ENCODE measurements at regions not wholly inside any gene's neighbourhood (a gene's known extent, or its start where the extent isn't known, plus 50 kb on each side); places are given as distances from the start of the nearest gene placed in this dataset.

DNA sequence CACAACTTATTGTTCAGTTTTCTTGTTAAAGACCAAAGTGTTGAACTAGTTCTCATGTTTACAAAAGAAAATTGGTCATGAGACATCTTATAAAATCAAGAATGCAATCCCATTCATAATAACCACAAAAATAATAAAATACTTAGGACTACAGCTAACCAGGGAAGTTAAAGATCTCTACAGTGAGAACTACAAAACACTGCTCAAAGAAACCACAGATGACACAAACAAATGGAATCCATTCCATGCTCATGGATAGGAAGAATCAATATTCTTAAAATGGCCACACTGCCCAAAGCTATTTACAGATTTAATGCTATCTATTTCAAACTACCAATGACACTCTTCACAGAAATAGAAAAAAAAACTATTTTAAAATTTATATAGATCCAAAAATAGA, 1354.8 kb upstream of the CDH2 start (continued):
- TF ChIP-seq ATF7-NPFF (CRISPR knock-in tag; IDR thresholded peaks at IDR 0.05; ENCODE audit: low read depth) = no peak

- ATAC-seq (no peak), FAIRE-seq (no peak), DNase-seq (ENCODE audit: low spot score) (no peak)
- in situ Hi-C loops (cut with HindIII; ENCODE audit: extremely low pct_ligation_motif_present, low pct_unique_long_range_greater_than_20kb) = no loop called here
- Histone ChIP-seq H4K20me1 (ENCODE audit: insufficient read depth, low read length) (no peaks in the 10 kb centered on the region), H3K9ac (ENCODE audit: insufficient read depth, low read depth, low read length) (no peak overlapping the region), H2AFZ (ENCODE audit: low read length) (no peak overlapping the region), H3K4me2 (ENCODE audit: low read depth, low read length) (no peak overlapping the region), H3K4me1 (ENCODE audit: insufficient read depth, low read length) (no peaks in the 10 kb centered on the region), H3K9me3 (ENCODE audit: low read length) (no peaks in the 10 kb centered on the region), H3K4me3 (replicated peaks in 1 of 3; ENCODE audit: insufficient read depth in 1 of 3, low read depth in 2 of 3, low read length in 3 of 3) (no peak overlapping the region), H3K27ac (ENCODE audit: extremely low read length, insufficient read depth, low read length) (no peak overlapping the region), H3K27me3 (ENCODE audit: control insufficient read depth in 1 of 2, insufficient read depth in 2 of 2, low read length in 2 of 2) (no peaks in the 10 kb centered on the region), H3K79me2 (ENCODE audit: insufficient read depth, low read length) (no peaks in the 10 kb centered on the region), H3K36me3 (replicated peaks in 1 of 2; ENCODE audit: control insufficient read depth in 1 of 2, insufficient read depth in 2 of 2, low read length in 2 of 2) (no peaks in the 10 kb centered on the region)
- intact Hi-C loops (cut with micrococcal nuclease; ENCODE audit: unreplicated experiment) = no loop called here
- WGBS (ENCODE audit: low lambda C conversion rate) = 1% methylated on average over 3 of the region's 3 CpGs
- BruUV-seq (replicated peaks) = no TSS peak
- ChIA-PET POLR2A (no interaction called here), CTCF (ENCODE audit: low intra/inter-chr PET ratio, low total read pairs) (no interaction called here)
- TF ChIP-seq, protein P1, sequence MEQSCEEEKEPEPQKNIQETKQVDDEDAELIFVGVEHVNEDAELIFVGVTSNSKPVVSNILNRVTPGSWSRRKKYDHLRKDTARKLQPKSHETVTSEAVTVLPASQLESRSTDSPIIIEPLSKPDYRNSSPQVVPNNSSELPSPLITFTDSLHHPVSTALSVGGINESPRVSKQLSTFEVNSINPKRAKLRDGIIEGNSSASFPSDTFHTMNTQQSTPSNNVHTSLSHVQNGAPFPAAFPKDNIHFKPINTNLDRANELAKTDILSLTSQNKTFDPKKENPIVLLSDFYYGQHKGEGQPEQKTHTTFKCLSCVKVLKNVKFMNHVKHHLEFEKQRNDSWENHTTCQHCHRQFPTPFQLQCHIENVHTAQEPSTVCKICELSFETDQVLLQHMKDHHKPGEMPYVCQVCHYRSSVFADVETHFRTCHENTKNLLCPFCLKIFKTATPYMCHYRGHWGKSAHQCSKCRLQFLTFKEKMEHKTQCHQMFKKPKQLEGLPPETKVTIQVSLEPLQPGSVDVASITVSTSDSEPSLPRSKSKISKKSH (CRISPR knock-in tag; IDR thresholded peaks at IDR 0.05; ENCODE audit: borderline replicate concordance) = no peak
- TF ChIP-seq TOE1 (CRISPR knock-in tag; IDR thresholded peaks at IDR 0.05) (no peak), TARDBP (CRISPR knock-in tag; IDR thresholded peaks at IDR 0.05) (no peak), RBM22 (optimal IDR thresholded peaks at IDR 0.05; ENCODE audit: low read length) (no peak), ZBTB3 (CRISPR knock-in tag; IDR thresholded peaks at IDR 0.05; ENCODE audit: borderline replicate concordance, low read depth) (no peak), ZFP82 (CRISPR knock-in tag; IDR thresholded peaks at IDR 0.05; ENCODE audit: borderline replicate concordance) (no peak), ZNF510 (CRISPR knock-in tag; IDR thresholded peaks at IDR 0.05; ENCODE audit: low read depth) (no peak), GTF3A (CRISPR knock-in tag; conservative IDR thresholded peaks at IDR 0.05) (no peak), RFX1 (IDR thresholded peaks at IDR 0.05) (no peak), TFDP2 (CRISPR knock-in tag; IDR thresholded peaks at IDR 0.05) (no peak), BCL6 (CRISPR knock-in tag; IDR thresholded peaks at IDR 0.05) (no peak), HOXA5 (CRISPR knock-in tag; IDR thresholded peaks at IDR 0.05) (no peak), TBP (CRISPR knock-in tag; IDR thresholded peaks at IDR 0.05) (no peak)
- TF ChIP-seq, protein P2, sequence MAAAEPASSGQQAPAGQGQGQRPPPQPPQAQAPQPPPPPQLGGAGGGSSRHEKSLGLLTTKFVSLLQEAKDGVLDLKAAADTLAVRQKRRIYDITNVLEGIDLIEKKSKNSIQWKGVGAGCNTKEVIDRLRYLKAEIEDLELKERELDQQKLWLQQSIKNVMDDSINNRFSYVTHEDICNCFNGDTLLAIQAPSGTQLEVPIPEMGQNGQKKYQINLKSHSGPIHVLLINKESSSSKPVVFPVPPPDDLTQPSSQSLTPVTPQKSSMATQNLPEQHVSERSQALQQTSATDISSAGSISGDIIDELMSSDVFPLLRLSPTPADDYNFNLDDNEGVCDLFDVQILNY (CRISPR knock-in tag; conservative IDR thresholded peaks at IDR 0.05) = no peak
- TF ChIP-seq, protein P3, sequence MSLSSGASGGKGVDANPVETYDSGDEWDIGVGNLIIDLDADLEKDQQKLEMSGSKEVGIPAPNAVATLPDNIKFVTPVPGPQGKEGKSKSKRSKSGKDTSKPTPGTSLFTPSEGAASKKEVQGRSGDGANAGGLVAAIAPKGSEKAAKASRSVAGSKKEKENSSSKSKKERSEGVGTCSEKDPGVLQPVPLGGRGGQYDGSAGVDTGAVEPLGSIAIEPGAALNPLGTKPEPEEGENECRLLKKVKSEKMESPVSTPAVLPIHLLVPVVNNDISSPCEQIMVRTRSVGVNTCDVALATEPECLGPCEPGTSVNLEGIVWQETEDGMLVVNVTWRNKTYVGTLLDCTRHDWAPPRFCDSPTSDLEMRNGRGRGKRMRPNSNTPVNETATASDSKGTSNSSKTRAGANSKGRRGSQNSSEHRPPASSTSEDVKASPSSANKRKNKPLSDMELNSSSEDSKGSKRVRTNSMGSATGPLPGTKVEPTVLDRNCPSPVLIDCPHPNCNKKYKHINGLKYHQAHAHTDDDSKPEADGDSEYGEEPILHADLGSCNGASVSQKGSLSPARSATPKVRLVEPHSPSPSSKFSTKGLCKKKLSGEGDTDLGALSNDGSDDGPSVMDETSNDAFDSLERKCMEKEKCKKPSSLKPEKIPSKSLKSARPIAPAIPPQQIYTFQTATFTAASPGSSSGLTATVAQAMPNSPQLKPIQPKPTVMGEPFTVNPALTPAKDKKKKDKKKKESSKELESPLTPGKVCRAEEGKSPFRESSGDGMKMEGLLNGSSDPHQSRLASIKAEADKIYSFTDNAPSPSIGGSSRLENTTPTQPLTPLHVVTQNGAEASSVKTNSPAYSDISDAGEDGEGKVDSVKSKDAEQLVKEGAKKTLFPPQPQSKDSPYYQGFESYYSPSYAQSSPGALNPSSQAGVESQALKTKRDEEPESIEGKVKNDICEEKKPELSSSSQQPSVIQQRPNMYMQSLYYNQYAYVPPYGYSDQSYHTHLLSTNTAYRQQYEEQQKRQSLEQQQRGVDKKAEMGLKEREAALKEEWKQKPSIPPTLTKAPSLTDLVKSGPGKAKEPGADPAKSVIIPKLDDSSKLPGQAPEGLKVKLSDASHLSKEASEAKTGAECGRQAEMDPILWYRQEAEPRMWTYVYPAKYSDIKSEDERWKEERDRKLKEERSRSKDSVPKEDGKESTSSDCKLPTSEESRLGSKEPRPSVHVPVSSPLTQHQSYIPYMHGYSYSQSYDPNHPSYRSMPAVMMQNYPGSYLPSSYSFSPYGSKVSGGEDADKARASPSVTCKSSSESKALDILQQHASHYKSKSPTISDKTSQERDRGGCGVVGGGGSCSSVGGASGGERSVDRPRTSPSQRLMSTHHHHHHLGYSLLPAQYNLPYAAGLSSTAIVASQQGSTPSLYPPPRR (CRISPR knock-in tag; IDR thresholded peaks at IDR 0.05; ENCODE audit: borderline replicate concordance) = no peak
Observed at GRCh38 chr18:29523371-29523770, 1346.4 kb upstream of the CDH2 start.
